ENCODE measurements at regions not wholly inside any gene's neighbourhood (a gene's known extent, or its start where the extent isn't known, plus 50 kb on each side); places are given as distances from the start of the nearest gene placed in this dataset.

DNA sequence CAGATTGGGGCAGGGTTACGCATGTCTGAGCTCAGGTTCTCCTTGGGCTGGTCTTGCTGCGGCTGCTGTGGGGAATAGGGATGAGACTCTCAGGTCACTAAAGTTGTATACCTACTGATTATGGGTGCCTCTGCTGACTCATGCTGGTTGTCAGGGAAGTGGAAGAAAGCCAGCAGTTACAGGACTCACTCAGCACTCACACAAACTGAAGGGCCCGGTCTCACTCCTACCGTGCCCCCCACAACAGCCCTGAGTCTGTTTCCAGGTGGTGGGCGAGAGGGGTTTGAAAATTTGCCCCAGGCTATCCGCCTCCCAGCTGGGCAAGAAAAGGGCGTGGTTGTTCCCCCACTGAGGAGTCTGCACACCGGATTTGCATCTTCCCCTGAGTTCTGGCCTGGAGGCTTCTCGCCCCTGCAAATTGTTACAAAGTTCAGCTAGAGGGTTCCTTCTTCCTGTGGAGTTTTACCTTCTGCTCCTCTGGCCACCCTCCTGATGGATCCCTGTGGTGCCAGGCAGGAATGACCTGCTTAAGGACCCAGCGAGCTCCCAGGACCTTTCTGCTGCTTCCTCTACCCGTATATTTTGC is 659.2 kb downstream of the HDGFL1 start:
- no peak for DNase-seq (ENCODE audit: low spot score)

DNA sequence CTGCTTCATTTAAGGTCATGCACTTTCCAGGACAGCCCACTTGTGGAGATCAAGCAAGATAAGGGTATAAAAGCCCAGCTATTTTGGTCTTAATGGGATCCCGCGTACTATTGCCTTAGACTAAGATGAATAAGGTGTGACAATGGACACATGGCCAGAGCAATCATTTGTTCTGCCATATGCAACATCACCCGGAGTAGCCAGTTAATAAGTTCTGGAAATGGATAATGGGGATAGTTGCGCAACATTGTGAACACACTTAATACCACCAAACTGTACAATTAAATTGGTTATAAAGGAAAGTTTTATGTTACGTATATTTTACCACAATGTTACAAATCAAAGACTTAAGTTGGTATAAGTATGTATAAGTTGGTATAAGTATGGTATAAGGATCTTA is 674.5 kb downstream of the HDGFL1 start:
- DNase-seq (ENCODE audit: low spot score), result no peak

DNA sequence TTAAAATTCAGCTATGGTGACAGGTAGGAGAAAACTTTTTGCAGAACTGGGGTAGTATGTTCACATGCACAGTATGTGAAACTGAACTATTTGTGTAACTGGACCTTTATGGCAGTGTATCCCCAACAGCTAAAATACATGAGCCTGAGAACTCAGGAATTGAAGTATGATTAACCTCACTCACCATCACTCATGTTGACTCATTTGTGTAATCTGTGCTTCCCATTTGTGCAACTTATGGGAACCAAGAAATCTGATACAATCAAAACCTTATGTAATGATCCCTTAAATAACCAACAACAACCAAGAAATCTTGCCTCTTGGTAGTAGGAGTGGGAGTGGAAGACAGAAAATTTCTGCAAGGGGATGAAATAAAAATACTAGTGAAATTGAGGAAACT is 674.9 kb downstream of the HDGFL1 start:
- DNase-seq (ENCODE audit: low spot score), result no peak

DNA sequence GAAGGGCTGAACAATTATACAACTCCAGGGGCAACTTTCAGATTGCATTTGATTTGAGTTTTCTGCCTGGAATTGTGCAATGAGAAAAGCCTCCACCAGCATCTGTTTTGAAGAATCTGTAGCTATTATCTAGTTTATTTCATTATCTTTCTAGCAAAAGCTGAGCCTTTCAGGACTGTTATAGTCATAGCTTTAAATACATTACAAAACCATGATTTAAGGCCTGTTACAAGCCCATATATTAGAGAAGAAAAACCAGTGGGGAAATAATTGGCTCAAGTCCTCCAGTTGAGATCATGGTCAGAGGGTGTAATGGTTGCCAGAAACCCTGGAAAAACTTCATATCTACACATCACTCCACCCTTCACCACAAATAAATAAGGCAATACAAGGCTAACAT is 676.2 kb downstream of the HDGFL1 start:
- no peak for DNase-seq (ENCODE audit: low spot score)

DNA sequence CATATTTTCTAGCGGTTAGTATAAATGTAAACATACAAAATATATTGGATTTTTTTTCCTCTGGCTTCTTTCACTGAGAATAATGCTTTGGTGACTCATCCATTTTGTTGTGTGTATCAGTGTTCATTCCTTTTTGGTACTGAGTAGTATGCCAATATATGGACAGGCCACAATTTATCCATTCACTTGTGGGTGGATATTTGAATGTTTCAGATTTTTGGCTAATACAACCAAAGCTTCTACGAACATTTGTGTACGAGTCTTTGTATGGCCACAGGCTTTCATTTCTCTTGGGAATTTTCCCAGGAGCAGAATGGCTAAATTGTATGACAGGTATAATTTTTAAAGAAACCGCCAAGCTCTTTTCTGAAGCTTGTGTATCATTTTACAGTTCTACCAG is 677.5 kb downstream of the HDGFL1 start:
- DNase-seq (ENCODE audit: low spot score), result no peak

DNA sequence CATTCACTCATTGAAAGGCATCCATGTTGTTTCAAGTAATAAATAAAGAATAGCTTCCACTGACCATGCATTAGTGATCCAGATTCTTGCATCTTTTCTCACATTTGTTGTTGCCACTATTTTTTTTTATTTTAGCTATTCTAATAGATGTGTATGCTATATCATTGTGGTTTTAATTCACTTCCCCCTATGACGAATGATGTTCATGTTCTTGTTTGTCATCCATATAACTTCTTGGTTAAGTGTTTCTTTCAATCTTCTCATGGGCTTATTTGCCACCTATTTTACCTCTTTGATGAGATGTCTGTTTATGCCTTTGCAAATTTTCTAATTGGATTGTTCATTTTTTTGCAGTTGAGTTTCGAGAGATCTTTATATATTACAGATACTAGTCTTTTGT is 681.2 kb downstream of the HDGFL1 start:
- no peak for DNase-seq (ENCODE audit: low spot score)

DNA sequence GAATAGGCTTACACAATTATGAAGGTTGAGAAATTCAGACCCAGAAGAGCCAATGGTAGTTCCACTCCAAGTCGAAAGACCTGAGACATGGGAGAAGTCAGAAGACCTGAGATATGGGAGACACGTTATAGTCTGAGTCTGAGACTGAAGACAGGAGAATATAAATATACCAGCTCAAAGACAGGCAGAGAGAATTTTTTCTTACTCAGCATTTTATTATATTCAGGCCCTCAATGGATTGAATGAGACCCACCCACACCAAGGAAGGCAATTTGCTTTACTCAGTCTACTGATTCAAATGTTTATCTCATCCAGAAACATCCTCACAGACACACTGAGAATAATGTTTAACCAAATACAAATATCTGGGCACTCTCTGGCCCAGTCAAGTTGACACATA is 693.5 kb downstream of the HDGFL1 start:
- no peak for DNase-seq (ENCODE audit: low spot score)

DNA sequence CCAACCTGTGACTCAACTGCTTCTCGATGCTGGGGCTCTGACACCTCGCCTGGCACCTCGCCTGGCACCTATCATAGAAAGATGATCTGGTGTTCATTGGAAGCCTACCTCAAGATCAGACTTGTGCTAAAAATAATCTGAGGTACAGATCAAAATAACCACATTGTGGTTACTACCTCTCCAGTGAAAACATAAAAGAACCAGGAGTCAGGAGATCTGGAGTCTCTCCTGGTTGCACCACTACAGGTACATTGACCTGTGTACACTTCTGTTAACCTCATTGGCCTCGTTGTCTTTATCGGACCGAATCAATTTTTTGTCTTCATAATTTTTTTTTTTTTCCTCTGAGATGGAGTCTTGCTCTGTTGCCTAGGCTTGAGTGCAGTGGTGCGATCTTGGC is 695.9 kb downstream of the HDGFL1 start:
- no peak for DNase-seq (ENCODE audit: low spot score)

DNA sequence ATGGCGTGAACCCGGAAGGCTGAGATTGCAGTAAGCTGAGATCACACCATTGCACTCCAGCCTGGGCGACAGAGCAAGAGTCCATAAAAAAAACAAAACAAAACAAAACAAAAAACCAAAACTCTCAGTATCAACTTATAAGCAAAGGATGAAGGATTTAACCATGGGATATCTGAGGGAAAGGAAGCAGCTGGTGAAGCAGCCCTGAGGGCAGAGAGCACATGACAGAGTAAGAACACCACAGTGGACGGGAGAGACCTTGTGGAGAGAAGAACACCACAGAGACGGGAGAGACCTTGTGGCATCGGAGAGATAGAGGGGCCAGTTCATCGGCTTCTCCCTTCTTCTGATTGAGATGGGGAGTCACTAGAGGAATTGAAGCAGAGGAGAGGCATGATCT is 697.2 kb downstream of the HDGFL1 start:
- DNase-seq (ENCODE audit: low spot score), result no peak

DNA sequence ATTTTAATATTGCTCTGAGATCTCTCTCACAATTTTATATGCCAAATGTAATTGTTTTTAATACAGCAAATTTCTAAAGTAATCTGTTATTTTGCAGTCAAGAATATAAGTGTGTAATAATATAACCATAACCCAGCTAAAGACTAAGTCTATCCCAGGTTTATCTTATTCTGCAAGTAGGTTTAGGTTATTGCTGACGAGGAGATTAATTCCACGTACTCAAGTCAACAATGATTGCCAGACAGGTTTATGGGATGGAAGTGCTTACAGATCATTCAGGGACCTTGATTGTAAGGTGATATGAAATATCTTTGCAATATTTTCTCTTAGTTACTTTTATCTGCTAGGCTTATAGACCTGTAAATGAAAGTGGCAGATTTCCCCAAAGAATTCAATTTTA is 698.3 kb downstream of the HDGFL1 start:
- DNase-seq (ENCODE audit: low spot score), result no peak

DNA sequence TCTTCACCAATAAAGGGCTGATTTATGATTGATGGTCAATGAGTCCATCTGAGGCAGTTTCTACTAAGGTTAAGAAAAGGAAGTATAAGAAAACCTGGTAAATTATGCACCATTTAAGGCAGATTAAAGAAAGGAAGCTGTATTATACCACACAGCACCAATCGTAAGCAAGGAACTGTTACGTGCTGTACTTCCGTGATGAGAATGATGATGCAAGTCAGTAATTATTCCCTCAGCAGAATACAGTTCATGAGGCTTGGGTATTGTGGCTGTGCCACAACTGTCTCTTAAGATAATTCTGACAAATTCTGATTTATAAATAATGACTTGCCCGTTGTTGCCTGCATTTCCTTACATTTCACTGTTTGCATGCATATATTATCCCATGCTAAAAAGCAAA is 699.0 kb downstream of the HDGFL1 start:
- no peak for DNase-seq (ENCODE audit: low spot score)

DNA sequence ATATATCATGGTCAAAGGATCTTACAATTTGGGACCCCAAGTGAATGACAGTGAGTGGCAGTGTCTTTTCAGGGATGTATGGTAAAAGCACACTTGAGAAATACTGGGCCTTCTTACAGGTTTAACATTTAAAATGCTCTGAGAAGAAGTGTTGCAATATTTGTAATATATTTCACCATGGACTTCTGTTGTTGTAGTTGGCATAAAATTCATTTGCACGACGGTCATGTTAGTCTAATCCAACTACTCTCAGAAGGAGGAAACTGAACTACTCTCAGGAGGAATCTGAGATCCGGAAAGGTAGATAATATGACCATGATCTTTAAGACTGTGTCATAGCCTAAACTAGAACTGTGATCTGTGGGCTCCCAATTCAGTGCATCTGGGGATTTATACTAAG is 700.1 kb downstream of the HDGFL1 start:
- DNase-seq (ENCODE audit: low spot score), result no peak

DNA sequence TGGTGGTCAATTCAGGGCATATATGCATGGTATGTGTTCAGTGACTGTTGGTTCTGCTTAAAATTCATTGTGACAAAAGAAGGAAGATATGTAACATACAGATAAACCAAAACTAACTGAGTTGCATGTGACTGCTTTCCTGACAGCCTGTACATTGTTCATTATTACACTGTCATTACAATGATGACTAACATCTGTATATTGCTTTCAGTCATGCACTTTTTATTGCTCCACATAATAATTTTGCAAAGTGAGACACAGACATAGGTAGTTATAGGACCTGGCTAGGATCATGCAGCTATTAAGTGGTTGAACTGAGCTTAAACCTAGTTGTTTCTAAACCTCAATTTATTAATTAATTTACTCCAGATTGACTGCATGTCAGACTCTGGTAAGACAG is 703.2 kb downstream of the HDGFL1 start:
- DNase-seq (ENCODE audit: low spot score), result no peak

DNA sequence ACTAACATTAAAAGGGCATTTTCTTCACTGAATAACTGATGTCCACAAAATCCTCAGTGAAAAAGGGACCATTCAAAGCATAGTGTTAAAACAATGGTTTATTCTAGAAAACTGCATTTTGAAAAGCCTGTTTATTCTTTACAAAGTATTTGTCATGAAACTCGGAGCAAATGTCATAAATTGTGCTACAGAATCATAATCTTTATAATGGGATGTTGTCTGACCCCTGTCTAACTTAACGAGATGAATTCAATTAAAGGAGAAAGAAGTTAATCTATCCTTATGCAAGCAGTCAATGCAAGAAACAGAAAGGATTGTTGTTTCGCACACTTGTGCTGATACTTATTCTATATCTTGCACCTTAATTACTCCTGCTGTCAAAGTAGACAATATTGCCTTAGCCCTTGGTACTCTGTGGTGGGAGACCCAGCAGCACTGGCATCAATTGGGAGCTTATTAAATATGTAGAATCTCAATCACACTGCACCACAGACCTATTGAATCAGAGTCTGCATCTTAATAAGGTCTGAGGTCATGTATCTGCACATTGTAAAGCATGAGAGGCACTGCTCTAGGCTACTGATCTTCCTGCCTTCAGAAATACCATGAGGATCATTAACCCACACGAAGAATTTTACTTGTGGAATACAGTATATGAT is 708.3 kb downstream of the HDGFL1 start:
- DNase-seq (ENCODE audit: low spot score), result no peak

DNA sequence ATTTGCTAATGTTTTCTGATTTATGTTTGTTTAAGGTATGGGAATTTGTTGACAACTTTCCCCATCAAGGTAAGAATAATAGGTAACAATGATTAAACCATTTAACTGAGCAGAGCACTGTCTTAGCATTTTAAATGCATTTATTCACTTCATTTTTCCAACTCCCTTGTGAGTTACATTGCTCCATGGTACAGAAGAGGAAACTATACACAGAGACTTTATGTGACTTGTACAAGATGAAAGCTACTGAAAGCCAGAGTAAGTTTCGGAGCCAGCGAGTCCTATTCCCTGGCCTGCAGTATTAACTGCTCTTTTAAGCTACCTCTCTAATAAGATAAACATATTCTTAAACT is 708.8 kb downstream of the HDGFL1 start:
- no peak for DNase-seq (ENCODE audit: low spot score)

DNA sequence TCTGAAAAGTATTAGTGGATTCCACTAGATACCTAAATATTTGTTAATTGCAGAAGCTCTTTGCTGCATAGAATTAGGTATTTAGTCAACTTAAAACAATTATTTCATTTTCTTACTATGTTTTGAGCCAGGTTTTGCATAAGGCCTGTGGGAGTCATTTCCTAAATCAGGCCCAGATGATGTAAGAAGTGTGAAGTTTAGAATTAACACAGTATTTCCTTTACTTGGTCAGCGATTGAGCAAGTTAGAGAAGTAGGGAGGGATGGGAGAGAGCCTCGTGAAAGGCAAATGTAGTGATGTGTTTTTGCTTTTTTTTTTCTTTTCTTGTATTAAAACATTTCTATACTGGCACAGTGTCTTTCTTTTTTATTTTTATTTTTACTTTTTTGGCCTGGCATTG is 711.1 kb downstream of the HDGFL1 start:
- no peak for DNase-seq (ENCODE audit: low spot score)

DNA sequence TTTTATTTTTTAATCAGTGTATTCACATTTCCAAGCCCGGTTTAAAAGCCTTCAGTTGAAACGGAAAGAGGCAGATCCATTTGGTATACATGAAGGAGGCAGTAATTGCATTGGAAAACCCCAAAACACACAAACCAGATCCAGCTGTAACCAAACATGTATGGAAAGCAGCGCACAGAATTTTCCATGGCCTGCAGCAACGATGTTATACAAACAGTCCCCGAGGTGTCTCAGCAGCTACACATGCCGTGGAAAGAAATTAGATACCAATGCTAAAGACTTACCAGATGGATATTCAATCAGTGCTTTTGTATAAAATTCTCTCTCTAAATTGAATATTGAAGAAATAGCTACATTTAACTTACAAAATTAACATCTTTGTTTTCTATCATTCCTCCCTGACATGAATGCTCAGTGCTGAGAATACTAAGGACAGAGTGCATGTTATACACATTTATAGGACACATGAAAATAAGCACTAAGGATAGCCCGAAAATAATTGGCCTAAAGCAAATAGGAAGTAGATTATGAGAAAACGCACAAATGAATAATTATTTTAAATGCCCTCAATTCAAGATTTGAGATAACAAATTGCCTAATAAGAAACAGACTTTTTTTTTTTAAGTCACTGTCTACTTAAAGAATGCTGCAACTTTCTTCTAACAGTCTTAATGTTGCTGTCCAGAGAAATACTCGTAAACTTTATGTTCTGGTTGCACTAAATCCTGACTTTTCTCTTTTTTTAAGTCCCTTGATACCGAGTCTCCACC is 713.1 kb downstream of the HDGFL1 start:
- DNase-seq (ENCODE audit: low spot score), result no peak

DNA sequence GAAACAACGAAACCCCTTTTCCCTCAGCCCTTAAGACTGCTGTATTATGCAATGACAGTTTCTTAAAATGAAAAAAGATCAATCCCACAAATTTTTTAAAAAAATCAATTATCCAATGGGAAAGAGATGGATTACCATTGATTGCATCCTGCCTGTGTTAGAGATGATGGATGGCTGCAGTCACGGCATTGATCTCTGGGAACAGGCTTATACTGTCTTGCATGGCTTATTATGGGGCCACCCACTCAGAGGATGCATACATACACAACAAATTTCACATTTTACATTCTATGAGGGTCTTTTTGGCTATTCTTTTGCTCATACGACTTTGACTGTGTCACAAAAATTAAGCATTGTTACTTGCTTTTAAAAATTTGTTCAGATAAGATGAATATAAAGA is 724.3 kb downstream of the HDGFL1 start:
- DNase-seq (ENCODE audit: low spot score), result no peak

DNA sequence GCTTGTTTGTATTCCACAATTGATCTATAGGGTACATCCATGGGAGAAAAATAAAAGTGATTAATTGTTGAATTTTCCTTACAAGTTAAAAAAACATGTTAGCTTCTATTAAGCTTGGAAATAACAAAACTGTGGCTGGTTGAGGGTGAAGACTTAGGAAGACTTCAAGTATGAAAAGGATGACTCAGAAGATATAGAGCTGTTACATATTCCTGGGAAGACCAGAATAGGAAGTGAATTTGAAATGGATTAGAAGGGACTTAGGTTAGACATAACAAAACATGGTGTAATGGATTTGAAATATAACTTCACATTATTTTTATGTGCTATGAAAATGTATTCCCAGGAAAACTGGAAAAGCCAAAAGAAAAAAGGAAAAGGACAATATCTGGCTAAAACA is 732.2 kb downstream of the HDGFL1 start:
- DNase-seq (ENCODE audit: low spot score), result no peak

DNA sequence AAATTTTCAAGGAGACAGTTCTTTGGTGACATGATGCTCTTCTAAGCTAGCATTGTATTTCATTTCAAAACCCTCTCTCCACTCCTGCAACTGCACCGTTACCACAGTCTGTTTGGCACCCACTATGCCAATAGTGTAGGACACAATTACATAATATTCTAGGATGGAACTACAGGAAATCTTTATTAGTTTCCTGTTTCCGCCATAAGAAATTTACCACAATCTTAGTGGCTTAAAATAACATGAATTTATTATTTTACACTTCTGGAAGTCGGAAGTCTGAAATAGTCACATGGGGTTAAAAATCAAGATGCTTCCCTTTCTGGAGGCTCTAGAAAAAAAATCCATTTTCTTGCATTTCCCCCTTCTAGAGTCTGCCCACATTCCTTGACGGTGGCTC is 733.1 kb downstream of the HDGFL1 start:
- DNase-seq (ENCODE audit: low spot score), result no peak

DNA sequence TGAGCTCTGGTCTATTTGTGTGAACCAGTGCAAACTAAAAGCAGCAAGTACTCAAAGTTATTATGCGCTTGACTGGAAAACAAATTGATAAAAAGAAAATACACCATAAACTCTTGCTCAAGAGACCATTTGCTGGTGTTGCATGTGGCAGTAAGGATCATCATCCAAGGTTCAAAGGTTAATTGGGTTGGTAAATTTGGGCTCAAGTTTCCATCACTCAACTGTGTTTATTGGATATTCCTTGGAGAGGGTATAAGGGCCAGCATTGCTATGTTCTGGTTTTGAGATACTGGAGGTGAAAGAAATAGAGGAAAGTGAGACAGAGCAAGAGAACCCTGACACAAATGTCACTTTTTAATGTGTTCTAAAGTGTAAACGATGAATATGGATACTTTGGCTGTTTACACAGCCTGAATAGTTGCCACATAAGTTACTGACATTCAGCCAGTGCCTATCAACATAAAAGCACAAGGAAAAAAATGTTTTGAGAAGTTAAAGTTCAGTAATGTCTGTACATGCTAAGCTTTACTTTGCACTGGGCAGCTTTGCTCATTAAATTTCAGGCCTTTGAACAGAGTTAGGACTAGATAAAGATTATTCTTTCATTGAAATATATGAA is 736.1 kb downstream of the HDGFL1 start:
- no peak for DNase-seq (ENCODE audit: low spot score)

DNA sequence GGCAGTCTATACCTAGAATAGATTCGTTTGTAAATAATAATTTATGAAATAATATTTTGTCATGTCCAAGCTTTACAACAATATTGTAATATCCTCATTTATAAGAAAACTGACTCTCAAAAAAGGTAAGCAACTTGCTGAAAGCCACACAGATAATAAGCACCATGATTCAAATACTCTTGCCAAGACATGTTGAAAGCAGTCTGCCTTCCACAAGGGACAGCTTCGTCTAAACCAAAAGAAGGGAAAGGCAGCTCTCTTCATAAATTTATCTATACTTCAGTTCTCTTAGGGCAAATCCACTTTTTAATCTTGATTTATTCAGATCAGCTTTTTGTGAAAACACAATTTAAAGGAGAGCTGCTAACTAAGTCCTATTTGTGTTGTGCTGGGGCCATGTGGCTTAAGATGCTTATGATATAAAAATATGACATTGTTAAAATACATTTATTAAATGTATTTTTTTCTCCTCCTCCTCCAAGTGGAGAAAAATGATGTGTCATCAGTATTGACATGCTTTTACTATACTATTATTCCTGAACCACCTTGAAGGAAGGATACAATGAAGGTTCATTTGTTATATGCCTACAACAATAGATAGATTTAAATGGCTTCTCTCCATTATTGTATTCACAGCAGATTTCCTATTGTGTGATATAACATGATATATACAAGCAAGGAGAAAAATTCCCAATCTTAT is 737.0 kb downstream of the HDGFL1 start:
- no peak for DNase-seq (ENCODE audit: low spot score)

DNA sequence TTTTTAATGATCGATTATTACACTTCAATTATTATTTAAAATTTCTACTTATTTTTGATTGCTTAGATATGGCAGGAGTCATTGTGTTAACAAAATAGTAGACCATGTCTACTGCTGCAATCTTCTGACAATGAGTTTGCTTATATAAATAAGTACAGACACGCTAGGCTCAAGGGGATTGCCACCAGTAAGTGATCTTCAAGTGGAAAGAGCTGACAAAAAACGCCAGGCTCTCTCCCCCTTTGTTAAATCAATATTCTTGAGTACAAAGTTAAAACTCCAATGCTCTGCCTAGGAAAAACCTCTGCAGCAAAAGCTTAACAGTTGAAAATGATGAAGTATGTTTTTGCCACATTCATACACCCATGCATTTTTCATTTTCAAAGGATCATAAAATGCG is 738.1 kb downstream of the HDGFL1 start:
- DNase-seq (ENCODE audit: low spot score), result no peak

Measured in D341Med (cell line).